LNCAP (cell line): ENCODE measurements at regions not wholly inside any gene's neighbourhood (a gene's known extent, or its start where the extent isn't known, plus 50 kb on each side); places are given as distances from the start of the nearest gene placed in this dataset.

Experiments
- CTCF ChIP-seq: fragments of 450-650 bp; IDR thresholded peaks from 2 replicates; pipeline ENCODE4 v1.5.1; 2017; ENCODE audit warnings: mild to moderate bottlenecking

GRCh38 chrX:88366314-88366713 lies 380.7 kb upstream of the CPXCR1 start:
- no peak for TF ChIP-seq CTCF

- no peak for TF ChIP-seq CTCF
These were observed 368.6 kb upstream of the CPXCR1 start for GRCh38 chrX:88378406-88378805.

GRCh38 chrX:88397551-88397950 lies 349.5 kb upstream of the CPXCR1 start:
- TF ChIP-seq CTCF: no peak

GRCh38 chrX:88416002-88416401 lies 331.0 kb upstream of the CPXCR1 start:
- no peak for TF ChIP-seq CTCF

- TF ChIP-seq CTCF: no peak
These were observed 330.1 kb upstream of the CPXCR1 start for GRCh38 chrX:88416965-88417364.

GRCh38 chrX:88424071-88424470 lies 323.0 kb upstream of the CPXCR1 start:
- no peak for TF ChIP-seq CTCF

- TF ChIP-seq CTCF: no peak
These were observed 322.5 kb upstream of the CPXCR1 start for GRCh38 chrX:88424541-88424940.

- peak; percentile 50 for TF ChIP-seq CTCF
These were observed 321.3 kb upstream of the CPXCR1 start for GRCh38 chrX:88425739-88426138.
